OCI-LY1 (cell line): ENCODE measurements at regions not wholly inside any gene's neighbourhood (a gene's known extent, or its start where the extent isn't known, plus 50 kb on each side); places are given as distances from the start of the nearest gene placed in this dataset.

Experiments used
- CTCF ChIP-seq: fragments of 200-600 bp; sonication (generic), shearing (Covaris generic); IDR thresholded peaks from 2 replicates; pipeline ENCODE4 v1.5.1; 2017; ENCODE audit warnings: mild to moderate bottlenecking, antibody characterized with exemption, low read length, moderate library complexity, mixed read lengths
- EZH2 ChIP-seq: fragments of 200-600 bp; sonication (generic), shearing (Covaris generic); IDR thresholded peaks from 2 replicates; pipeline ENCODE4 v1.8.0; 2017; ENCODE audit warnings: borderline replicate concordance, mixed run types, mild to moderate bottlenecking, antibody characterized with exemption, low read length, moderate library complexity, mixed read lengths

GRCh38 chr6:165090242-165090641, 219.2 kb downstream of the C6orf118 start:
- no peak for TF ChIP-seq CTCF
- TF ChIP-seq EZH2 = no peak
